ENCODE measurements at regions not wholly inside any gene's neighbourhood (a gene's known extent, or its start where the extent isn't known, plus 50 kb on each side); places are given as distances from the start of the nearest gene placed in this dataset.
"Not testable (repeated sequence)": the region's sequence is repeated elsewhere in the genome, so short reads cannot be mapped to it uniquely, and the experiment has no call there.

DNA sequence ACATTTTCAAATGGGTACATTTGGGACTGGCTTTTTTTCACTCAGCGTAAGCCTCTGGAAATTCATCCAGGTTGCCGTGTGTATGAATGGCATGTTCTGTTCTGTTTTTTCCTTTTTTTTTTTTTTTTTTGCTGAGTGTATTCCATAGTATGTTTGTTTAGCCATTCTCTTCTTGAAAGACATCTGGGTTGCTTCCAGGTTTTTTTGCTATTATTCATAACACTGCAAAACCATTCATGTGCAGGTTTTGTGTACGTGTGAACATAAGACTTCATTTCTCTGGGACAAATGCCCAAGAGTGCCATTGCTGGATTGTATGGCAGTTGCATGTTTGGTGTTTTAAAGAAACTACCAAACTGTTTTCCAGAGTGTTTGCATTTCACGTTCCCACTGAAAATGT, 335.9 kb upstream of the TNRC6C start (continued):
- no peak for TF ChIP-seq KDM5A (IDR thresholded peaks at IDR 0.05; ENCODE audit: low read length)
- no peak for TF ChIP-seq NANOG (IDR thresholded peaks at IDR 0.05; ENCODE audit: insufficient read depth, low read depth, low read length, poor library complexity, severe bottlenecking)

DNA sequence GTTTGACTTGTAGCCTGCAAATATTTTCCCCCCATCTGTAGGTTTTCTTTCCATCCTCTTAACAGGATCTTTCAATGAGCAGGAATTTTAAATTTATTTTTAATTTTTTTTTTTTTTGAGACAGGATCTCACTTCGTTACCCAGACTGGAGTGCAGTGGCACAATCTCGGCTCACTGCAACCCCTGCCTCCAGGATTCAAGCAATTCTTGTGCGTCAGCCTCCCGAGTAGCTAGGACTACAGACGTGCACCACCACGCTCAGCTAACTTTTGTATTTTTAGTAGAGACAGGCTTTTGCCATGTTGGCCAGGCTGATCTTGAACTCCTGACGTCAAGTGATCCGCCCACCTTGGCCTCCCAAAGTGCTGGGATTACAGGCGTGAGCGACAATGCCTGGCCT, 335.2 kb upstream of the TNRC6C start:
- H3K18ac ChIP-seq (ENCODE audit: extremely low read depth, low read length); H3K23me2 ChIP-seq (ENCODE audit: low read depth, low read length); H3K14ac ChIP-seq (ENCODE audit: insufficient read length); H4K20me1 ChIP-seq (replicated peaks in 1 of 2; ENCODE audit: control insufficient read depth in 1 of 2, insufficient read depth in 2 of 2, low read length in 2 of 2); H3K27ac ChIP-seq (ENCODE audit: low read depth, low read length); H2BK15ac ChIP-seq (ENCODE audit: low read length); H4K91ac ChIP-seq (replicated peaks; ENCODE audit: insufficient read length, low read length); H3K79me1 ChIP-seq (ENCODE audit: low read depth, low read length); H3K79me2 ChIP-seq (ENCODE audit: control insufficient read depth in 1 of 2, insufficient read depth in 2 of 2, low read length in 2 of 2); H3K4me2 ChIP-seq (ENCODE audit: insufficient read depth in 1 of 2, low read depth in 2 of 2, low read length in 2 of 2); H2AFZ ChIP-seq (ENCODE audit: low read length); H3K4ac ChIP-seq (replicated peaks; ENCODE audit: insufficient read length, low read depth, low read length); POLR2A ChIA-PET (ENCODE audit: partially characterized antibody); H2AK5ac ChIP-seq (ENCODE audit: low read depth, low read length); H3K9ac ChIP-seq (replicated peaks in 1 of 4; ENCODE audit: extremely low read depth in 1 of 4, low read depth in 3 of 4, low read length in 3 of 4); H4K5ac ChIP-seq (ENCODE audit: insufficient read length, low read depth, low read length); H3K4me1 ChIP-seq (replicated peaks in 1 of 4; ENCODE audit: control insufficient read depth in 3 of 4, insufficient read depth in 4 of 4, low read length in 3 of 4); H3K9me3 ChIP-seq (ENCODE audit: insufficient read depth in 2 of 2, low read depth in 1 of 2, low read length in 1 of 2); H3K4me3 ChIP-seq (ENCODE audit: extremely low read depth in 1 of 4, insufficient read depth in 2 of 4, low read depth in 3 of 4, low read length in 4 of 4); DNase-seq (ENCODE audit: low read depth in 1 of 2, low spot score in 2 of 2); H4K8ac ChIP-seq (ENCODE audit: extremely low read depth, insufficient read depth, low read length); H3K27me3 ChIP-seq (replicated peaks in 1 of 4; ENCODE audit: control insufficient read depth in 3 of 4, extremely low read depth in 1 of 4, insufficient read depth in 3 of 4, low read length in 3 of 4); H3K56ac ChIP-seq (replicated peaks; ENCODE audit: insufficient read length, low read depth, low read length); FAIRE-seq; H2BK20ac ChIP-seq (ENCODE audit: low read length); H2BK120ac ChIP-seq (replicated peaks; ENCODE audit: low read depth, low read length); H2BK12ac ChIP-seq (ENCODE audit: low read depth, low read length); H3K36me3 ChIP-seq (ENCODE audit: control insufficient read depth in 2 of 4, insufficient read depth in 4 of 4, low read length in 3 of 4); H2BK5ac ChIP-seq (ENCODE audit: low read depth, low read length); H3K23ac ChIP-seq (ENCODE audit: insufficient read length): not testable (repeated sequence)
- CTCF ChIA-PET (ENCODE audit: partially characterized antibody) = interaction anchor here (0.7 kb wide), 1 partner anchor 167 kb away, joined by 3 read pairs; no protein-coding TSS in a partner anchor
- WGBS, 2 experiments (ENCODE audit: extremely low coverage in 1 of 2, insufficient coverage in 1 of 2, insufficient read length in 1 of 2, insufficient replicate concordance in 2 of 2, low coverage in 1 of 2, low lambda C conversion rate in 2 of 2, missing lambda C conversion rate in 1 of 2) = 92% methylated on average over 10 of the region's 10 CpGs; no CpG with 5 or more reads in 1 of the 2 experiments
